Fibroblast of lung (primary cell): ENCODE measurements at regions not wholly inside any gene's neighbourhood (a gene's known extent, or its start where the extent isn't known, plus 50 kb on each side); places are given as distances from the start of the nearest gene placed in this dataset.

Source experiments
- EZH2 ChIP-seq: IDR thresholded peaks from 2 replicates; pipeline ENCODE4 v1.5.1; 2012; ENCODE audit warnings: low read length, control low read depth, mild to moderate bottlenecking; ENCODE audit errors: missing control alignments
- TF ChIP-seq, protein P1 (sequence below), 2 donors: IDR thresholded peaks in 1 of 2; conservative IDR thresholded peaks in 1 of 2; 1 replicate in 1 of 2; 2 replicates in 1 of 2; pipeline ENCODE4 v1.5.1; 2011 to 2012; ENCODE audit warnings: low read length in 2 of 2, control low read depth in 1 of 2, inconsistent platforms in 1 of 2, low read depth in 1 of 2, mild to moderate bottlenecking in 1 of 2

DNA sequence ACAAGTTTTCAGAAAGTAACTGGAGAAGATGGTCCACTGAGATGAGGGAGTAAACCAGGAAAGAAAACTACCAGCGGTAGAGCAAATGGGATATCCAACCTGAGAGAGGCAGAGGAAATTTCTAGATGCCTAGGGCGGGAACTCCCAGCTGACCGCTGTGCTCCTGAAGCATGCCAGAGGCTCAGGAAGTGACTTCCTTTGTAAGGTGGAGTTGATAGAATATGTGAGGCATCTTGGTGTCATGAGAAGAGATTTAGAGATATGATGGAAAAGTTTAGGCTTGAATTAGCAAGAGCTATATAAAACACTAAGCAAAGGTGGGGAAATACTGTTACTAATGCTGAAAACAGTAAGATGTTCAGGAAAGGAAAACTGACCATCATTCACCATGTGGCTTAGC lies 124.1 kb downstream of the C9orf152 start:
- TF ChIP-seq EZH2, result no peak
- TF ChIP-seq, protein P1, sequence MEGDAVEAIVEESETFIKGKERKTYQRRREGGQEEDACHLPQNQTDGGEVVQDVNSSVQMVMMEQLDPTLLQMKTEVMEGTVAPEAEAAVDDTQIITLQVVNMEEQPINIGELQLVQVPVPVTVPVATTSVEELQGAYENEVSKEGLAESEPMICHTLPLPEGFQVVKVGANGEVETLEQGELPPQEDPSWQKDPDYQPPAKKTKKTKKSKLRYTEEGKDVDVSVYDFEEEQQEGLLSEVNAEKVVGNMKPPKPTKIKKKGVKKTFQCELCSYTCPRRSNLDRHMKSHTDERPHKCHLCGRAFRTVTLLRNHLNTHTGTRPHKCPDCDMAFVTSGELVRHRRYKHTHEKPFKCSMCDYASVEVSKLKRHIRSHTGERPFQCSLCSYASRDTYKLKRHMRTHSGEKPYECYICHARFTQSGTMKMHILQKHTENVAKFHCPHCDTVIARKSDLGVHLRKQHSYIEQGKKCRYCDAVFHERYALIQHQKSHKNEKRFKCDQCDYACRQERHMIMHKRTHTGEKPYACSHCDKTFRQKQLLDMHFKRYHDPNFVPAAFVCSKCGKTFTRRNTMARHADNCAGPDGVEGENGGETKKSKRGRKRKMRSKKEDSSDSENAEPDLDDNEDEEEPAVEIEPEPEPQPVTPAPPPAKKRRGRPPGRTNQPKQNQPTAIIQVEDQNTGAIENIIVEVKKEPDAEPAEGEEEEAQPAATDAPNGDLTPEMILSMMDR (conservative IDR thresholded peaks at IDR 0.05 in 1 of 2, IDR thresholded peaks at IDR 0.05 in 1 of 2; ENCODE audit: low read depth in 1 of 2, low read length in 2 of 2), result no peak
